Peyer's patch (tissue), 4 donors: ENCODE measurements at regions not wholly inside any gene's neighbourhood (a gene's known extent, or its start where the extent isn't known, plus 50 kb on each side); places are given as distances from the start of the nearest gene placed in this dataset.

ENCODE experiments used
- DNase-seq, 3 donors: peaks; one replicate each; pipeline ENCODE4 v3.0.0-alpha.2; 2017 to 2019
- H3K27ac ChIP-seq, 4 donors: fragments of 200-600 bp; sonication (generic); one replicate each; pipeline ENCODE4 v1.5.1; 2016 to 2019
- H3K27me3 ChIP-seq, 2 donors: fragments of 200-600 bp; sonication (generic); one replicate each; pipeline ENCODE4 v1.5.1; 2019
- H3K36me3 ChIP-seq, 3 donors: fragments of 200-600 bp; sonication (generic); one replicate each; pipeline ENCODE4 v1.5.1; 2016 to 2019
- H3K4me1 ChIP-seq, 4 donors: fragments of 200-600 bp; sonication (generic); one replicate each; pipeline ENCODE4 v1.5.1; 2016 to 2019
- H3K4me3 ChIP-seq, 4 donors: fragments of 200-600 bp; sonication (generic); 1 replicate in 3 of 4; 2 replicates in 1 of 4; pipeline ENCODE4 v1.5.1; 2016 to 2019; ENCODE audit warnings: mild to moderate bottlenecking in 1 of 4
- H3K9me3 ChIP-seq, 4 donors: fragments of 200-600 bp; sonication (generic); one replicate each; pipeline ENCODE4 v1.5.1; 2016 to 2019; ENCODE audit warnings: mild to moderate bottlenecking in 1 of 4
- CTCF ChIP-seq, 6 experiments: fragments of 450-650 bp in 4 of 6; fragments of 200-600 bp in 2 of 6; sonication (generic) in 1 of 6; IDR thresholded peaks; one replicate each; pipeline ENCODE4 v1.5.1; 2017 to 2019; ENCODE audit warnings: antibody characterized with exemption in 6 of 6, mild to moderate bottlenecking in 3 of 6, moderate library complexity in 1 of 6
- POLR2A ChIP-seq, 2 donors: fragments of 450-650 bp; IDR thresholded peaks; one replicate each; pipeline ENCODE4 v1.5.1; 2017; ENCODE audit warnings: antibody characterized with exemption in 2 of 2, mild to moderate bottlenecking in 2 of 2, moderate library complexity in 2 of 2

DNA sequence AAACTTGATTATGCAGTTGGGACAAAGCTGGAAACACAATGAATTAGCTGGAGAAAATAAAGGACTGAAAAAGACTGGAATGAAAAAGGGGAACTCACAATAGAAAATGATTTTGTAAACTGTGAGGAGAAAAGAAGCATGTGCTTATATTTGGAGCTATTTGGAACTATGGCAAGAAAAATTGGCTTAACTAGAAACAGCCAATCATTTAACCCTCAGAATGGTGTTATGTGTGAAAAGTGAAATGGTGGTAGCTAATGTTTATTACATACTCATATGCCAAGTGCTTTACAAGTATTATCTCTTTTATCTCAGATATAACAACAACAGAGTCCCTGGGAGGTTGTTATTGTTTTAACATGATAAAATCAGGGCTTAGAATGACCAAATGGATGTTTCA, 583.1 kb upstream of the SEL1L start:
- no peaks in the 10 kb centered on the region for H3K4me1 ChIP-seq
- no peaks in the 10 kb centered on the region for H3K36me3 ChIP-seq
- TF ChIP-seq POLR2A (IDR thresholded peaks at IDR 0.05) (no peak), CTCF (IDR thresholded peaks at IDR 0.05) (no peak)
- no peak overlapping the region for H3K27ac ChIP-seq
- no peaks in the 10 kb centered on the region for H3K27me3 ChIP-seq
- no peaks in the 10 kb centered on the region for H3K9me3 ChIP-seq
- no peak overlapping the region for H3K4me3 ChIP-seq
- DNase-seq: no peak

- no peak overlapping the region for H3K27ac ChIP-seq
- no peak for DNase-seq
- no peaks in the 10 kb centered on the region for H3K9me3 ChIP-seq
- H3K4me3 ChIP-seq: no peak overlapping the region
- no peaks in the 10 kb centered on the region for H3K4me1 ChIP-seq
- TF ChIP-seq CTCF (IDR thresholded peaks at IDR 0.05) (no peak), POLR2A (IDR thresholded peaks at IDR 0.05) (no peak)
- H3K36me3 ChIP-seq: no peaks in the 10 kb centered on the region
- no peaks in the 10 kb centered on the region for H3K27me3 ChIP-seq
Observed at GRCh38 chr14:82122655-82123054, 589.0 kb upstream of the SEL1L start.

GRCh38 chr14:82124511-82124910, 590.9 kb upstream of the SEL1L start:
- no peaks in the 10 kb centered on the region for H3K36me3 ChIP-seq
- TF ChIP-seq CTCF (IDR thresholded peaks at IDR 0.05): no peak
- TF ChIP-seq POLR2A (IDR thresholded peaks at IDR 0.05): no peak
- H3K27me3 ChIP-seq: no peaks in the 10 kb centered on the region
- no peak overlapping the region for H3K4me3 ChIP-seq
- no peaks in the 10 kb centered on the region for H3K9me3 ChIP-seq
- no peak overlapping the region for H3K27ac ChIP-seq
- no peak for DNase-seq
- no peaks in the 10 kb centered on the region for H3K4me1 ChIP-seq

DNA sequence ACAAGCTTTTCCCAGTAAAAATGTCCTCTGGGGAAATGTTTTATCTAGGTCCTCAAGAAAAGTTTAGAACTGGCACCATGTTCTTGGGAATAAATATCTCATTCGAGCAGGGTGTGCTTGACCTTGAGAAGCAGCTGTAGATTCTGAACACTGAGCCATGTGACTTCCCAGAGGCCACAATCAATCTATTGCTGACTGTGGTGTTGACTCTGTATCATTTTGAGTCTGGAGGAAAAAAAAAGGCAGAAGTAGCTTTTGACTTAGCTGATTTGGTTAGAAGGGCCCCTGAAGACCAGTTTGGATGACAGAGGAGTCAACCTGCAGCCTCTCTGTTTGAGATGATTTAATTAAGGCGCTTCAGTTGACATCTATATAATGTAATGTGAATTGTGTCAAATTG, 592.4 kb upstream of the SEL1L start:
- TF ChIP-seq CTCF (IDR thresholded peaks at IDR 0.05) (no peak), POLR2A (IDR thresholded peaks at IDR 0.05) (no peak)
- H3K36me3 ChIP-seq: no peaks in the 10 kb centered on the region
- no peak overlapping the region for H3K27ac ChIP-seq
- H3K4me3 ChIP-seq: no peak overlapping the region
- no peak for DNase-seq
- no peaks in the 10 kb centered on the region for H3K9me3 ChIP-seq
- no peaks in the 10 kb centered on the region for H3K4me1 ChIP-seq
- H3K27me3 ChIP-seq: no peaks in the 10 kb centered on the region

DNA sequence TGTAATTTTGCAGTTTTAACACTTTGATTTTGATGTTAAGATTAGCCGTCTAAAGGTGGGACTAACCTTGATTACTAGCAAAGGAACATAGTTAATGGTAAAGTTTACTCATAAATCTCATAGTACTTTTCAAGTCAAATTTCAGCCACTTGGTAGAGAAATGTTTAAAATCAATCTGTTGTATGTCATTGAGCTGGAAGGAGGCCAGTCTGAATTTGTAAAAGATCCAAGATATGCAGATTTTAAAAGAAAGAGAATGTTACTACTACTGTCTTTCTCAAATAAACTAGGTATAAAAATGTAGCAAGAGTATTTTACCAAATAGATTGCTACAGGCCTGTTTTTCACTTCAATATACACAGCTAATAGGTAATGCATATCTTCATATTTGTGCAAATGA, 600.8 kb upstream of the SEL1L start:
- Histone ChIP-seq H3K4me3 (no peak overlapping the region), H3K27ac (no peak overlapping the region), H3K4me1 (no peaks in the 10 kb centered on the region), H3K27me3 (no peaks in the 10 kb centered on the region), H3K9me3 (no peaks in the 10 kb centered on the region), H3K36me3 (no peaks in the 10 kb centered on the region)
- TF ChIP-seq CTCF (IDR thresholded peaks at IDR 0.05) (no peak), POLR2A (IDR thresholded peaks at IDR 0.05) (no peak)
- DNase-seq: no peak

GRCh38 chr14:82138431-82138830, 604.8 kb upstream of the SEL1L start:
- TF ChIP-seq POLR2A (IDR thresholded peaks at IDR 0.05) (no peak), CTCF (IDR thresholded peaks at IDR 0.05) (no peak)
- H3K36me3 ChIP-seq: no peaks in the 10 kb centered on the region
- H3K9me3 ChIP-seq: peaks cover 0 to 3% (median 0%) of the 10 kb centered on the region in 4 donors
- H3K4me3 ChIP-seq: no peak overlapping the region
- H3K27ac ChIP-seq: no peak overlapping the region
- DNase-seq: no peak
- H3K27me3 ChIP-seq: no peaks in the 10 kb centered on the region
- H3K4me1 ChIP-seq: no peaks in the 10 kb centered on the region
